Activated CD4-positive, alpha-beta T cell treated with anti-CD3 and anti-CD28 coated beads, Interleukin-2, amount 50 U/mL, for 1 hour (primary cell): ENCODE measurements at regions not wholly inside any gene's neighbourhood (a gene's known extent, or its start where the extent isn't known, plus 50 kb on each side); places are given as distances from the start of the nearest gene placed in this dataset.
"Not testable (repeated sequence)": the region's sequence is repeated elsewhere in the genome, so short reads cannot be mapped to it uniquely, and the experiment has no call there.

Experiments
- DNase-seq: peaks from one replicate; pipeline ENCODE4 v3.0.0-alpha.2; 2020

DNA sequence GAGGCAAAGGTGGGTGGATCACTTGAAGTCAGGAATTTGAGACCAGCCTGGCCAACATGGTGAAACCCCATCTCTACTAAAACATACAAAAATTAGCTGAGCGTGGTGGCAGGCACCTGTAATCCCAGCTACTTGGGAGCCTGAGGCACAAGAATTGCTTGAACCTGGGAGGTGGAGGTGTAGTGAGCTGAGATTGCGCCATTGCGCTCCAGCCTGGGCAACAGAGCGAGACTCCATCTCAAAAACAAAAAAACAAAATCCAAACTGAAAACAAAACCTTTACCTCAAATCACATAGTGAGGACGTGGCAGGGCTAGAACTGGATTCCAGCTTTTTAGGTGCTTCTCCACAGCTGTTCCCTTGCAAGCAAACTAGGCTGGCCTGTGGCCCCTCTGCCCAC, 58.5 kb upstream of the EDAR start:
- DNase-seq = not testable (repeated sequence)

GRCh38 chr2:109046925-109047508, 58.0 kb upstream of the EDAR start:
- DNase-seq = no peak

GRCh38 chr2:109045505-109045904, 56.5 kb upstream of the EDAR start:
- DNase-seq = no peak

DNA sequence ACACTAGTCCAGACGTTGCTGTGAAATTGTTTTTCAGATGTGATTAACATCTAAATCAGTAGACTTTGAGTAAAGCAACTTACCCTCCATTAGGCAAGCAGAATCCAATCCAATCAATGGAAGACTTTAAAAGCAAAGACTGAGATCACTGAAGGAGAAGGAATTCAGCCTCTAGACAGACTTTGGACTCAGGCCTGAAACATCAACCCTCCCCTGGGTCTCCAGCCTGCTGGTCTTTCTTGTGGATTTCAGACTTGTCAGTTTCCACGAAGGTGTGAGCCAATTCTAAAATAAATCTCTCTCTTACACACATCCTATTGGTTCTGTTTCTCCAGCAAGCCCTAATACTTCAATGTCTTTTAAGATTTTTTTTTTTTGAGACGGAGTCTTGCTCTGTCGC, 50.0 kb upstream of the EDAR start:
- no peak for DNase-seq
